ENCODE measurements at regions not wholly inside any gene's neighbourhood (a gene's known extent, or its start where the extent isn't known, plus 50 kb on each side); places are given as distances from the start of the nearest gene placed in this dataset.

DNA sequence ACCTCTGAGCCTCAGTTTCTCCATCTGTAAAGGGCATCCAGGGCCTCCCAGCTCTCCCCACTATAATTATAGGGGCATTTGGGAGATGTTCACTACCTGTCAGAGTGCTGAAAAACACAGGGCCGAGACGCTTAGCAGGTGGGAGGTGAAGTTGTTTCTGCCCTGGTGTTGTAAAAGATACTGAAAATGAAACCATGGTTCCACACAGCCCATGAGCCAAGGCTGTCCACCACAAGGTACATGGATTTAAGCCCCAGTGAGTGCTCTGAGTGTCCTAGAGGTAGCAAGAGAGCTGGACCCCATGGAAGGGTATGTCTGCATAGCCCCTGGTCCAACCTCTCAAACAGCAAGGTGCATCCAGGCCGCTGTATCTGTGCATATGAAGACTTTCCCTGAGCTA lies 137.5 kb downstream of the C5orf15 start (continued):
- TF ChIP-seq NANOG (IDR thresholded peaks at IDR 0.05; ENCODE audit: insufficient read depth, low read depth, low read length, poor library complexity, severe bottlenecking): no peak
